ENCODE measurements at regions not wholly inside any gene's neighbourhood (a gene's known extent, or its start where the extent isn't known, plus 50 kb on each side); places are given as distances from the start of the nearest gene placed in this dataset.

- TF ChIP-seq GABPA (IDR thresholded peaks at IDR 0.05 in 1 of 2, conservative IDR thresholded peaks at IDR 0.05 in 1 of 2) (no peak), SP1 (IDR thresholded peaks at IDR 0.05) (no peak), CTCF (IDR thresholded peaks at IDR 0.05; ENCODE audit: low read depth, low read length, missing input control) (no peak), FOXA1 (IDR thresholded peaks at IDR 0.05) (no peak), REST (IDR thresholded peaks at IDR 0.05) (no peak)
Observed at GRCh38 chr12:5236022-5236640, 192.5 kb downstream of the KCNA5 start.
